ENCODE measurements at regions not wholly inside any gene's neighbourhood (a gene's known extent, or its start where the extent isn't known, plus 50 kb on each side); places are given as distances from the start of the nearest gene placed in this dataset.
A peak's percentile ranks its signal among the peaks of the same experiment; 100 is the strongest.
"Not testable (repeated sequence)": the region's sequence is repeated elsewhere in the genome, so short reads cannot be mapped to it uniquely, and the experiment has no call there.

DNA sequence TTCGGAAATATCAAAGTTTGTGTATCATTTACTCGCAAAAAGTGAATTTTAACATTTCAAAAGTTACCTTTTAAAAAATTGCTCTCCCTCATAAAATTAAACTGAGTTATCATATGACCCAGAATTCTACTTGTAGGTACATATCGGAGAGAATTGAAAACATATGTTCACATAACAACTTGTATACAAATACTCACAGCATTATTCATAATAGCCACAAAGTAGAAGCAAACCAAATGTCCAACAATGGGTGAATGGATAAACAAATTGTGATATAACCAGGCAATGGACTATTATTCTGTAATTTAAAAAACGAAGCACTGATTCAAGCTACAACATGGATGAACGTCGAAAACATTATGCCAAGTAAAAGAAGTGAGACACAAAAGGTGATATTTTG, 412.0 kb upstream of the TCF4 start:
- no peak for DNase-seq

- peak; percentile 38 for DNase-seq
Measured at GRCh38 chr18:55999641-56000040, 411.6 kb upstream of the TCF4 start.

DNA sequence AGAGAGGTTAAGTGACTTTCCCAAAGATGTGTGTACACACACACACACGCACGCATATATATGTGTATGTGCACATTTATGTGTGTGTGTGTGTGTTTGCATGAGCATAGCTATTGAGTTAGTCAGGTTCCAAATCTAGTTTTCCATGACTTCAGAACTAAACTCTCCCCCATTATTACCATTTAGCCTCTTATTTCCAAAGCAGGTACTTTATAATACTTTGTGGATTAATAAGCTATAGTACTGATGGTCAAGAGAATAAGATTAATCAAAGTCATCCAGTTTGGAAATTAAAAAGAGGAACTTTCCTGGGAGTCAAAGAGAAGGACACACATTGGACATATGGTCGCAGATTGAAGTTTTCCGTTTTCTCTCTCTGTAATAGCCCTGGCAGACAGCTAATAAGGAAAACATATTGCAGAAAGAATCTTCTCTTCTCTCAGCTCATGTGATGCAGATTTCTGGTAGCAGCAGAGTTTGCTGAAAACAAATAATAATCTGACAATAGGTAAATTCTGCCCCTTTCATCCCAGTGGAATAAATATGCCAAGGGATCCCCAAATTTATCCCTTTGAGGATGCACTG, 410.9 kb upstream of the TCF4 start:
- no peak for DNase-seq

DNA sequence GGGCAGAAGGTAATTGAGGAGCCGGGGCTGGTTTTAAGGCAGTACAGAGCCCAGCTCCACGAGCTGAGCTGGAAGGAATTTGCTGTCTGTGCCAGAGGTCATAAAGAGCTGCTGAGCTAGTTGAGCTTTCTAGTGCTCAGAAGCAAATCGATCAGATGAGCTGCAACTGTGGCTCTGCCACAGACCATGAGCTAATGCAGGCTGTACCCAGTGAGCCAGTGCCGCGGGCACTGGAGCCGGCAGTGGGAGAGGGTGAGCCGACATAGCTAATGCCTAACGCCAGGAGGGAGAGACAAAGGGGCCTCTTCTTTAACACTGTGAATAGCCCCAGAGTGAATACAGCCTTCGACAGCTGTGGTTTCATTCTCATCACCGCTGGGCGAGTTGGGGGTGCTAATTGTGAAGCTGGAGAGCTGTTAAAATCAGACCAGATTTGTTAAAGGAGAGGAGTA, 410.1 kb upstream of the TCF4 start:
- peak; percentile 79 for DNase-seq

- DNase-seq: peak; percentile 39
Measured at GRCh38 chr18:55997151-55997561, 409.2 kb upstream of the TCF4 start.

- DNase-seq: no peak
Measured at GRCh38 chr18:55996717-55997116, 408.7 kb upstream of the TCF4 start.

DNA sequence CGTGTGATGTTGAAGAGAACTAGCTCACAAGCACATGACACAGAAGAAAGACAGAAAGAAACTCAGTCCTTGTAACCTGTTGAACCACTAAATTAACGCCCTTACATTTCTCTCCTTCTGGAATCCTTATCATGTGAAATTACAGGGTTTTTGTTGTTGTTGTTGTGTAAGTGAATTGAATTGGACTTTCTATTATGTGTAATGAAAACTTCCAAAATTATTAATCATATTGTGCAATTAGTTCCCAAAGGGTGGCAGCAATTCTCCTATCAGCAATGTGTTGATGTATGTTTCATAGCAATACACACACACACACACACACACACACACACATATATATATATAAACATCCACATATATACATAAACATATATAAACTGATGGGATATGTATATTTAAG, 402.2 kb upstream of the TCF4 start:
- no peak for DNase-seq

- DNase-seq: no peak
Measured at GRCh38 chr18:55988537-55988936, 400.5 kb upstream of the TCF4 start.

GRCh38 chr18:55983433-55983832, 395.4 kb upstream of the TCF4 start:
- DNase-seq: no peak

GRCh38 chr18:55982992-55983391, 395.0 kb upstream of the TCF4 start:
- no peak for DNase-seq

DNA sequence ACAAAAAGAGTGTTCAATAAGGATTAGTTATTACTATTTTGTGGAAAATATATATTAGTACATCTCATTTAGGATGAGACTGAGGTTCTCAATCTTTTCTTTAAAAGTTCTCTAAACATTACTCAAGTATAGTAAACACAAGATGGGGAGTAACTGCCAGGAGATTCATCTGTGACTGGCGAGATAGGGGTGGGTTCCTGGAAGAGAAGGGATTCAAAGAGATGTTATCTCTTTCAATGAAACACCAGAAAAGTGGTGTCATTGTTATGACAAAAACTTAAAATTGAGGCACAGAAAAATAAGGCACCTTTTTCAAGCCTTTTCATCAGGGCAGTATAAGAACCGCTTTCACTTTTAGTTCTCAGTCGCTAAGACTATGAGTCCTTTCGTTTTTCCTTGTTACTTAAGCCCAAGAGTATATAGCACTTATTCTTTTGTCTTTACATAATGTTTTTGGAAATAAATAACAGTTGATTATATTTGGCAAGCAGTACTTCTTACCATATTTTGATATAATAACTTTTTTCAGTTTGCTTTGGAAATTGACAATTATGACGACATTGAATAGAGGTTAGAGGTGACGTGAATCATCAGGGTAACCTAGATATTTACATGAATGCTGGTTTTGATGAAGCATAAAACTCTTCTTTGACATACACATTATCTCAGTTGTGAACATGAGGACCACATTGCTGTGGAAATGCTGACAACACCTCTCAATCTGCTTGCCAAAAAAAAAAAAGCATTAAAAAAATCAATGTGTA, 393.9 kb upstream of the TCF4 start:
- no peak for DNase-seq

DNA sequence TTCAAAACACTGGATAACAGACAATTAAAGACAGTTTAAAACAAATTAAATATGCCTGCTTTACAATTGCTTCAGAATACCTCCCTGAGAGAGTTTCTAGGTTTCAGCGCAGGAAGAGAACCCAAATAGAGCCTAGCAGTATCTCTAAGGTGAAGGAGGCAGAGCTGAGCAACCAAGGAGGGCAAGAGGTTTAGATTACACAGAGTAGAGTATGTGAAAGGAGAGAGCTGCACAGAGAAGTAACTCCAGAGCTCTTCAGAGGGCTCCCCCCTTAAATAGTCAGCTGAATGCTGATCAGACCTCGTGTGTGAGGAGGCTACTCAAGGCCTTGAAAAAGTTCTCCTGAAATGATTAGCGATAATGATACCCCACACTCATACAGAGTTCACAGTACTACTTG, 386.5 kb upstream of the TCF4 start:
- DNase-seq: no peak

- DNase-seq: no peak
Measured at GRCh38 chr18:55968550-55968949, 380.6 kb upstream of the TCF4 start.

DNA sequence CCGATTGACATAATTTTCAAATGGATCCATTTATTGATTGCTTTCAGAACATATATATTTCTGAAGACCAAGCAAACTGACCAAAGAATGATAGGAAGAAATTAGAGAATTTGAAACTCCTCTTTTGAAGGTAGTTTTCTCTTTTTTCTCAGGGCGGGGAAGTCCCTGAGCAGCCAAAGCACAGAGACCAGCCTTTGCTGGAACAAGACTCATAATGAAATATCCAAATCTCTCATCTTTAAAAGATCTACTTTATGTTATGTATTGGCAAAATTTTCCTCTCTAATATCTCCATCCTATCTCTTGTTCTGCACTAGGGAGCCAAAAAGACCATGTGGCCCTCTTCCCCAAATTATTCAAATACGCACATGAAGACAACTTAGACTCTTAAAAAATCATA, 379.0 kb upstream of the TCF4 start:
- DNase-seq: no peak

GRCh38 chr18:55964171-55964570, 376.2 kb upstream of the TCF4 start:
- no peak for DNase-seq

DNA sequence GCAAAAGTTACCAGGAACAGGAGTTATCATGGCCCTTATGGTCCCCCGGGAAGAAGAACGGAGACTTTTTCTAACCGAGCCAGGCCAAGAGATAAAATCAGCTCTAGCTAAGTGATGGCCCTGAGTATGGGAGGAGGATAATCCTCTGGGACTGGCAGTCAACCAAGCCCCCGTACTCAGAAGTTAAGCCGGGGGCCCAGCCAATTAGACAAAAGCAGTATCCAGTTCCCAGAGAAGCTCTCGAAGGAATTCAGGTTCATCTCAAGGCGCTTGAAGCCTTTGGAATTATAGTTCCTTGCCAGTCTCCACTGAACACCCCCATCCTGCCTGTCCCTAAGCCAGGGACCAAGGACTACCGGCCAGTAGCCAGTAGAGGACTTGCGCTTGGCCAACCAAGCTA, 365.3 kb upstream of the TCF4 start:
- DNase-seq: no peak

DNA sequence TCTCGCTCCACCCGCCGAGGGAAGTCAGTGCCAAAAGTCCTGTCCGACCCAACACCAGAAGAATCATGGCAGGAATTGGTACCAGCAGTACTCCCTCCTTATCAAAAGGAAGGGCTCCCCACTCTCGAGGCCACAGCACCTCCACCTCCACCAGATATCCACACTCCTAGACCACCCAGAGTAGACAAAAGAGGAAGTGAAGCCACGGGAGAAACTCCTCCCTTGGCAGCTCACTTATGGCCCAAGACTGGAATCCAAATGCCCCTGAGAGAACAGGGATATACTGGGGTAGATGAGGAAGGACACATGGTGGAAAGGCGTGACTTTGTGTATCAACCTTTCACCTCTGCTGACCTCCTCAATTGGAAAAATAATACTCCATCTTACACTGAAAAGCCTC, 363.7 kb upstream of the TCF4 start:
- not testable (repeated sequence) for DNase-seq

GRCh38 chr18:55950379-55951166, 362.6 kb upstream of the TCF4 start:
- no peak for DNase-seq

DNA sequence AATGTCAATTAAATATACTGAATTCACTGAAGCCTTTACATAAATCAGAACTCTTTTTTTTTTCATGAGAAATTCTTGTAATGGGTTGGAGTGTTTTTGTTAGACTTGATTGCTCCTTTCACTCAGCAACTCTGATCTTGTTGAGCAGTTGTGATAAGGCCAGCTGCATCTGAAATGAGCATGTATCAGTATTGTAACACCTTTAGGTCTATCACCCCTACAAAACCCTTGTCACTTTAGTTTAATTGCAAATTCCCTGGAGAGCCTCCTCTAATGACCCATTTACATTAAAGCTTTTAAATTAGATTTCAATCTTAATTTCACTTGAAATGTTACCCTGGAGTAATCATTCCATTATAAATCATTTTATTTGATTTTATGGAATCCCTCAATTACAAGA, 346.8 kb upstream of the TCF4 start:
- DNase-seq: no peak

GRCh38 chr18:55932675-55933074, 344.7 kb upstream of the TCF4 start:
- no peak for DNase-seq

DNA sequence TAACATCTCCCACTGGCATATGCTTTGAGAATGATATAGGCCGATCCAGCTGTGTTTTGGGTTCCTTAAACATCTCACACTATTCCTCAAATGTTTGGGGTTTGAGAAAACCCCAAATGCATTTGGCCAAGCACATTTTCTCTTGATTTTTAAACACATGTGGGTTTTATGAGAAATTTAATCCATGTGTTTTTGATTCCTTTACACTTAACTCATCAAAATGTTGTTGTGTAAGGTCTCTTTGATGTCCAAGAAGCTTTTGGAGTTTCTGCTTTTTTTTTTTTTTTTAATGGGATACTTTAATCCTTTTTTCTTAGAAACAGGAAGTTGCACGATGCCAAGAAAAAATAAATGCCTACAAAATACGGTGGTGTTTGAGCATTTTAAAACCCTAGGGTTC, 339.8 kb upstream of the TCF4 start:
- DNase-seq: no peak

- DNase-seq: no peak
Measured at GRCh38 chr18:55925772-55926171, 337.8 kb upstream of the TCF4 start.

DNA sequence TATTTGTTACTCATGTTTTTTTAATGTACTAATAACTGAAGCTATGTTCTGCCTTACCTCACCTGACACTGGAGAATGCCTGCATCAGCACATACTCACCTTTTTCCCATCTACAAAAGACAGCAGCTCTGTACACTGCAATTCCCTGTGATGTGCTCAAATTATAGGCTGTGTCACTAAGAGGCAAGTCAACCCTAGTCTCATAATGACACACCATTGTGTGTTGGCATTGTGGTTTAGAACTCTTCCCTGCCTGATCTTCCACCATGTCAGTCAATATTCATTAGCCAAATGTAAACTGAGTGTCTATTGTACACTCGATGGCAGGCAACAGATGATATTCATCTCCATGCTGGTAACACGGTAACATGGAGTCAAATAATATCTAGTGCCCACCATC, 332.1 kb upstream of the TCF4 start:
- DNase-seq: no peak

DNA sequence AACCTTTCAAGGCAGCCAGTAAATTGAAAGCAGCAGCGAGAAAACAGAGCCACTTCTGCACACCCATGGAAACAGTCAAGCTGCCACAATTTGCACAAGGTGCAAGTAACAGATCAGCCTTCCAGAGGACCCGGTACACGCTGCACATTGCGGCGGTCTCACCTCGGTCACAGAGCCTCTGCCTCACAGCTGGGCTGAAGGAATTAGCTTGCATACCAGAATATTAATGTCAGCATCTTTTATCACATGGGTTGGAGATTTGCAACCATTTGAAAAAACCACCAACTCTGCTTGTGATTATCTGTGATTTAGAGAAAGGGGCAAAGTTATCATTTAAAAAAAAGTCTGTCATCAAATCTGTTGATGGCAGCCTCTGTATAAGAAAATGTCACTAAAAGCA, 330.5 kb upstream of the TCF4 start:
- no peak for DNase-seq

Data from midbrain (tissue), 1 donor.